HFFc6 (cell line): ENCODE measurements at regions not wholly inside any gene's neighbourhood (a gene's known extent, or its start where the extent isn't known, plus 50 kb on each side); places are given as distances from the start of the nearest gene placed in this dataset.

Experiments
- DNase-seq: peaks from one replicate; pipeline ENCODE4 v3.0.0-alpha.2; 2018
- H3K27ac Mint-ChIP-seq: 2 replicates; pipeline ENCODE4 v1.8.0; 2020; ENCODE audit warnings: mild to moderate bottlenecking, mixed read lengths
- H3K27me3 Mint-ChIP-seq: 2 replicates; pipeline ENCODE4 v1.8.0; 2021; ENCODE audit warnings: mild to moderate bottlenecking, moderate library complexity, mixed read lengths; ENCODE audit not compliant: insufficient read depth
- H3K36me3 Mint-ChIP-seq: 2 replicates; pipeline ENCODE4 v1.8.0; 2021; ENCODE audit warnings: low read depth, mixed read lengths
- H3K4me1 Mint-ChIP-seq: 2 replicates; pipeline ENCODE4 v1.8.0; 2020; ENCODE audit warnings: low read depth, mixed read lengths
- H3K4me3 Mint-ChIP-seq: 2 replicates; pipeline ENCODE4 v1.8.0; 2020; ENCODE audit warnings: mild to moderate bottlenecking, moderate library complexity, mixed read lengths
- H3K9me3 Mint-ChIP-seq: 2 replicates; pipeline ENCODE4 v1.8.0; 2020; ENCODE audit warnings: mild to moderate bottlenecking, mixed read lengths
- TF ChIP-seq, protein P1 (sequence below): fragments of 200-600 bp; sonication (generic); IDR thresholded peaks from 2 replicates; pipeline ENCODE4 v1.5.0; 2021; ENCODE audit warnings: antibody characterized with exemption, mild to moderate bottlenecking

DNA sequence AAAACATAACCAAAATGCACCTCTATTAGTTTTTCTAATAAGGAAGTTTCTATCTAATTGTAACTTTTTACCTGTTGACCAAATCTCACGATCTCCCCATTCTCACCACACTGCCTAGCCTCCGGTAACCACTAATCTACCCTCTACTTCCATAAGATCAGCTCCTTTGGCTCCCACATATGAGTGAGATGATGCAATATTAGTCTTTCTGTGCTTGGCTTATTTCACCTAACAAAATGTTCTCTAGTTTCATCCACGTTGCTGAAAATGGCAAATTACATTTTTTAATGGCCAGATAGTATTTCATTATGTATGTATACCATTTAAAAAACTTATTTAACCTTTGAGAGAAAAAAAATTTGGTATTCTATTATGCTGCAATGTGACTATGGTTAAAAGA, 379.0 kb upstream of the NXPH2 start:
- H3K4me1 Mint-ChIP-seq = no peaks in the 10 kb centered on the region
- no peaks in the 10 kb centered on the region for H3K27me3 Mint-ChIP-seq
- H3K4me3 Mint-ChIP-seq = no peak overlapping the region
- TF ChIP-seq, protein P1, sequence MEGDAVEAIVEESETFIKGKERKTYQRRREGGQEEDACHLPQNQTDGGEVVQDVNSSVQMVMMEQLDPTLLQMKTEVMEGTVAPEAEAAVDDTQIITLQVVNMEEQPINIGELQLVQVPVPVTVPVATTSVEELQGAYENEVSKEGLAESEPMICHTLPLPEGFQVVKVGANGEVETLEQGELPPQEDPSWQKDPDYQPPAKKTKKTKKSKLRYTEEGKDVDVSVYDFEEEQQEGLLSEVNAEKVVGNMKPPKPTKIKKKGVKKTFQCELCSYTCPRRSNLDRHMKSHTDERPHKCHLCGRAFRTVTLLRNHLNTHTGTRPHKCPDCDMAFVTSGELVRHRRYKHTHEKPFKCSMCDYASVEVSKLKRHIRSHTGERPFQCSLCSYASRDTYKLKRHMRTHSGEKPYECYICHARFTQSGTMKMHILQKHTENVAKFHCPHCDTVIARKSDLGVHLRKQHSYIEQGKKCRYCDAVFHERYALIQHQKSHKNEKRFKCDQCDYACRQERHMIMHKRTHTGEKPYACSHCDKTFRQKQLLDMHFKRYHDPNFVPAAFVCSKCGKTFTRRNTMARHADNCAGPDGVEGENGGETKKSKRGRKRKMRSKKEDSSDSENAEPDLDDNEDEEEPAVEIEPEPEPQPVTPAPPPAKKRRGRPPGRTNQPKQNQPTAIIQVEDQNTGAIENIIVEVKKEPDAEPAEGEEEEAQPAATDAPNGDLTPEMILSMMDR = no peak
- H3K9me3 Mint-ChIP-seq = peaks cover 21% of the 10 kb centered on the region
- H3K27ac Mint-ChIP-seq = no peak overlapping the region
- no peaks in the 10 kb centered on the region for H3K36me3 Mint-ChIP-seq
- DNase-seq = no peak

DNA sequence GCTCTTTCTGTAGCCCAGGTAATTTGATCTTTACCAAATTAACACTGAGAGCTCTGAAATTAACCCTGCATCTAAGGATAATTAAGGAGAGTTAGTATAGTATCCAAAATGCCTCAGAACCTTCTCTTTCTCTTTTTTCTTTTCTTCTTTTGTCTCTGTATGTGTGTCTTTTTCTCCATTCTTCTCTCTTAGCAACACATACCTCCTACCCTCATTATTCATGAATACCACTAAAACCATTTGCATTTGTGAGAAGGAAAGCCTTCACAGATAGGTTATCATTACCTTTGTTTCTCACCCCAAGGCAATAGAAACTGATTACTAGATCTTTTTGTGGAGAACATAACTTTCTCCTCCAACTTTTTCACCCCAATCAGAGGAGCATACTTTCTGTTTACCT, 376.5 kb upstream of the NXPH2 start:
- Mint-ChIP-seq H3K4me3 (no peak overlapping the region), H3K4me1 (no peaks in the 10 kb centered on the region), H3K27ac (no peak overlapping the region), H3K27me3 (no peaks in the 10 kb centered on the region), H3K36me3 (no peaks in the 10 kb centered on the region), H3K9me3 (peaks cover 19% of the 10 kb centered on the region)
- no peak for DNase-seq
- TF ChIP-seq, protein P1 = no peak

DNA sequence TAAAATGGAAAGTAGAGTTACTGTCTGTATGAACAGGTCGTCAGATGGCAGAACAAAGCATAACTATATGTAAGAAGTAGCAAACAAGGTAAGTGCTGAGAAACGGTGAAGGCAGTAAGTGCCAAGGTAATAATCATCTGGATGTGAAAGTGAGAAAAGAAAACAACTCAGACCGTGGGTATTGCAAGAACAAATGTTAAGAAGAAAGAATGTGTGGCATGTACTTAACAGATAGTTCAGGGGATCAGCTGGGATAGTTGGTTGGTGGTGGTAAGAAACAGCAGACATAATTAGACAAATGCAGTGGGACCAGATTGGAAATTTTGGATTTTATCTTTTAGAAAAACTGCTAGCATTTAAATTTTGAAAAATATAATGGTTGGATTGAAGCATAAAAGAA, 375.8 kb upstream of the NXPH2 start:
- Mint-ChIP-seq H3K4me1 (no peaks in the 10 kb centered on the region), H3K9me3 (peaks cover 25% of the 10 kb centered on the region), H3K4me3 (no peak overlapping the region), H3K36me3 (no peaks in the 10 kb centered on the region), H3K27ac (no peak overlapping the region), H3K27me3 (no peaks in the 10 kb centered on the region)
- no peak for DNase-seq
- TF ChIP-seq, protein P1 = no peak

DNA sequence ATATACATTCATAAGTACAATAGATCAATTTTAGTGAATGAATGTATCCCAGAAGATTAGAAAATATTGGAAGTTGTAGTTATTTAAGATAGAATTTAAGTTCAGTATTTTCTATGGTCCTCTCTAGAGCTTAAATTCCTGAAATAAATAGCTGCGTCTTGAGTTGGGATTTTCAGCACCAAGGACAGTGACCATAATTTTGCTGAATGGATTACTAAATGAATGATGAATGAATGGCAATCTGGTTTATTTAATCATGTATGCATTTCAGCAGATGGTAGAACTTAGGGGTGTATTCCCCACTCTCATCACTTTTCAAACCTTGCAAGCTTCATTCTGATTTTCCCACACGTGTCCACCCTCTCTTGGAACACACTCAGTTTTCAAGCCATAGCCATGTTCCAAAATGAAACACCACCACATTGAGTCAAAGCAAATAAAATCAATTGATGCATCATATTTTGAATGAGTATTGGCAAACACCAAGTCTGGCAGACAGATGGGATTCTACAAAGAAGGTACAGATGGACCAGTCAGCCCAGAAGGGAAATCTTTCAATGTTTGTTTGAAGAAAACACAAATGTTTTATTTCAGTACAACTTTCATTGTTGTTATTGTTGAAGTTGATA, 362.2 kb upstream of the NXPH2 start:
- DNase-seq = no peak
- no peaks in the 10 kb centered on the region for H3K36me3 Mint-ChIP-seq
- no peak overlapping the region for H3K27ac Mint-ChIP-seq
- TF ChIP-seq, protein P1 = no peak
- H3K27me3 Mint-ChIP-seq = no peaks in the 10 kb centered on the region
- no peaks in the 10 kb centered on the region for H3K4me1 Mint-ChIP-seq
- H3K4me3 Mint-ChIP-seq = no peak overlapping the region
- peaks cover 13% of the 10 kb centered on the region; the same call in 1 of the 2 replicates for H3K9me3 Mint-ChIP-seq

DNA sequence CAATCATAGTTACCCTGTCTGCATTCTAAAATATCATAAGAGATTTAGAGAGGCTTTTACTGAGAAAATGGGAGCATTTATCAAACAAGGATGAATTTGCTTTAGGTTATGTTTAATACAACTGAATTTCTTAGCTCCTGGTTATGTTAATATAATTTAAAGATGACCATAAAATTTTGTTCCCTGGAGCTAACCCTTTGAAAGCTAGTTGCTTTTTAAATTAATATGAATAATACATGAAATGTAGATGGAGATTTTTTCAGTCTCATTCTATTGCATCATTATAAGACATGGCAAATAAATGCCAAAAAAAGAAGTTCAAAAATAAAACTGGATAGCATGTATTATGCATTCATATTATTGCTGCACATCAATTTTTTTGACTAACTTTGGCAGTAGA, 344.1 kb upstream of the NXPH2 start:
- DNase-seq = no peak

More for the DNA sequence above, 344.1 kb upstream of the NXPH2 start:
- TF ChIP-seq, protein P1 = no peak
- Mint-ChIP-seq H3K9me3 (peaks cover 25% of the 10 kb centered on the region), H3K27me3 (no peaks in the 10 kb centered on the region), H3K27ac (no peak overlapping the region), H3K36me3 (peaks cover 4% of the 10 kb centered on the region; the same call in 1 of the 2 replicates), H3K4me3 (no peak overlapping the region), H3K4me1 (peaks cover 6% of the 10 kb centered on the region; the same call in 1 of the 2 replicates)
